NCI-H146 treated with DMSO at 0.1 percent for 48 hours (cell line): ENCODE measurements at regions not wholly inside any gene's neighbourhood (a gene's known extent, or its start where the extent isn't known, plus 50 kb on each side); places are given as distances from the start of the nearest gene placed in this dataset.

ENCODE experiments used
- DNase-seq: peaks from one replicate; lab custom pipeline; 2025; ENCODE audit not compliant: unreplicated experiment; lab: John Stamatoyannopoulos, UW

DNA sequence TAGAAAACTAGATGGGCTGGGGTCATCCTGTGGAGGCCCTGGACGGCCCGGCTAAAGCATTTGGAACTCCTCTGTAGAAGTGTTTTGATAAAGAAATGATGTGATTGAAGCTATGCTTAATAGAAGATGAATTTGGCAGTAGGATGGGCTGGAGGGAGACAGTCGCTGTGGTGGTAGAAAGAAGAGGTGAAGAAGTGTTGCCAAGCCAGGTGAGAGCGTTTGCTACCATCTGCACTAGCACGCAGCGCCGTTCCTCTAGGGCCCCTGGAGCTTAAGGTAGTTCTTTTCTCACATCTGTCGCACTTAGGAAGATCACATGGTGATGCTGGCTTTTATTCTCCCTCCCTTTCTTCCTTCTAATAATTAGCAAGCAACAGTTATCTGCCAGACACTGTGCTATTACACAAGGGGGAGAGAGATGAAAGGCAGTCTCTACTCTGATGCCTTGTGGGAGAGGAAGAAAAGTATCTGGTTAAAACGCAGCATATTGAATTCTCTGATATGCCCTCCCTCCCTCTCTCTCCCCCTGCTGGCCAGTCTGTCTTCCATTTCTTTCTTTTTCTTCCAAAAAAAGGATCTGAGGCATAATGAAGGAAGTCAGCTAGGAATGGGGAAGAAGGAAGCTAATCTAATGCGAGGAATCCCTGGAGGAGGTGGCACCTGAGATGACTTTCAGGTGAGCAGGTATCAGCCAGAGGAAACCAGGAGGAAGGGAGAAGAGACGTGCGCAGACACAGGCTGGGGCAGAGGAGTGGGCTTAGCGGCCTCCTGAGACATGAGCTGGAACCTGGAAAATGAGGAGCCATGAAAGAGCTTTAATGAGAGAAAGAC is 162.3 kb upstream of the KLF14 start:
- no peak for DNase-seq

DNA sequence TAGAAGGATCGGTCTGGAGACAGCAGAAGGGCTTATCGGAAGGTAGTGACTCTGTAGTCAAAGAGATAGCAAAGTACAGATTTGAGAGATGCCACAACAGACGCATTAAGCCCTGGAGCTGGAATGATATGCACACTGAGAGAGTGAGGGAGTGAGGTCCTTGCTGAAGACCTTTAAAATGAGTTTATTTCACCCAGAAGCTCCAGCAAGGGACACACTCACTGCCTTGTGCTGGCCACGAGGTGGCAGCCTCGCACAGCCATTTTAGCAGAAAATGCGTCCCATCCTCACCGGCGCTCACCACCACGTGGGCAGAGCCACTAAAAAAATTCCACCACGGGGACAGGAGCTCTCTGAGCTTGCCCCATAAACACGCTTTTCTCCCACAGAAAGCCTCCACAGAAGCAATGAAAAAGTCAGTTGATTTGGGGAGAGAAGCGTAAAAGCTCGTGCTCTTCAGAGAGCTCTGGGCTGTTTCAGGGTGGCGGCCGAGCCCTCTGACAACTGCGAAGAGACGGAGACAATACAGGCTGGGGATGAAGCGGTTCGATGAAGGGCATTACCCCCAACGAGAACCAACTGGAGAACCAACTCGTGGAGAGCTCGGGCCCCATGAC is 163.0 kb upstream of the KLF14 start:
- no peak for DNase-seq

DNA sequence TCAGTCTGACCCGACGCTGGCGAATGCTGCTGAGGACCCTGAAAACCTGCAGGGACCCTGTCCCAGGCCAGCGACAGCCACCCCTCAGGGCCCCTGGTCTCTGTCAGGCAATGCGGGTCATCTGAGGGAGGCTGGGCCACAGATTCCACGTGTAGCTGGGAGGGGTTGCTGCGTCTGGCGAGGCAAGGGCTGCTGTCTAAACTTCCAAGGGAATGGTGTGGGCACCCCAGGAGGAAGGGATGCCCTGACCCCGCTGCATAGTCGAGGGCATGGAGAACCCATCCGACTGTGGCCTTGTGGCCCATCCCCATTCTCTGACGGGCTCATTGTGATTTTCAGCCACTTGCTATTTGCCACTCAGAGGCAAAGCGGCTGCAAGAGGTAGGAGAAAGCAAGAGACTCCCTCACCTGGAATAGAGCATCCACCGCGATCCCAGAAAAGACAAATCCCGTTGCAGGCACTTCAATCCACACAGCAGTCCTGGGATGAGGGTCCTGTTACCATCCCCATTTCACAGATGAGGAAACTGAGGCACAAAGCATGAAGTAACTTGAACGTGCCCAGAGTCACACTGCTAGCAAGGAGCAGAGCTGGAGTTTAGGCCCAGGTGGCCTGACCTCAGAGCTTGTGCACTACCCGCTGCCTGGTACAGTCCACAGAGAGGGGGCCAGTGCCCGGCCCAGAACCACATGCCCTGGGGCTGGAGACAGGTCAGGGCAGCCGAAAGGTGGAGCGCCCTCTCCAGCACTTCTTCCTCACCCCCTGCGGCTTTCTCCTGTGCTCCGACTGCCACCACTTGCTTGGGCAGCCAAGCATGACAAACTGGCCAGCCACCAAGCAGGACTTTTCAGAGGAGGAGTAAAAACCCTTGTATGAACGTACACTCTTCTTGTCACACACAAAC is 163.8 kb upstream of the KLF14 start:
- no peak for DNase-seq

DNA sequence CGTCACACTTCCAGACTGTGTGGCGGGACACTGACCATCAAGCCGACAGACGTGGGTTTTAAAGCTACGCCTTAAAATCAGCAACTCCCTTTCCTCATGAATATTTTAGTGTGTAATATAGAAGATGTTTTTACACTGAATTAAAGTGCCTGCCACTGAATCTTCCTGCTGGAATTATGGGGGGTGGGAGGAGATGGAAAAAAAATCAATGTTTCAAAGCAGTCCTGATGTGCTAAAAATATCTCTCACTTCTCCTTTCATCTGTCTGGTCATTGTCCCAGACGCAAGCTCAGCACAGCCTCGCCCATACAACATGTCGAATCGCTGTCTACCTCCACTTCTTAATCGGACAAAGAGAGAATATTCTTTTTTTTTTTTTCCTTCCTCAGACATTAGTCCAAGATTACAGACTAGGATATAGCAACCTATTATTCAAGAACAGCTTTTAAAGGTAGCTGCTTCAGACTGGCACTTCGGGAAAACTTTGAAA is 165.1 kb upstream of the KLF14 start:
- no peak for DNase-seq

DNA sequence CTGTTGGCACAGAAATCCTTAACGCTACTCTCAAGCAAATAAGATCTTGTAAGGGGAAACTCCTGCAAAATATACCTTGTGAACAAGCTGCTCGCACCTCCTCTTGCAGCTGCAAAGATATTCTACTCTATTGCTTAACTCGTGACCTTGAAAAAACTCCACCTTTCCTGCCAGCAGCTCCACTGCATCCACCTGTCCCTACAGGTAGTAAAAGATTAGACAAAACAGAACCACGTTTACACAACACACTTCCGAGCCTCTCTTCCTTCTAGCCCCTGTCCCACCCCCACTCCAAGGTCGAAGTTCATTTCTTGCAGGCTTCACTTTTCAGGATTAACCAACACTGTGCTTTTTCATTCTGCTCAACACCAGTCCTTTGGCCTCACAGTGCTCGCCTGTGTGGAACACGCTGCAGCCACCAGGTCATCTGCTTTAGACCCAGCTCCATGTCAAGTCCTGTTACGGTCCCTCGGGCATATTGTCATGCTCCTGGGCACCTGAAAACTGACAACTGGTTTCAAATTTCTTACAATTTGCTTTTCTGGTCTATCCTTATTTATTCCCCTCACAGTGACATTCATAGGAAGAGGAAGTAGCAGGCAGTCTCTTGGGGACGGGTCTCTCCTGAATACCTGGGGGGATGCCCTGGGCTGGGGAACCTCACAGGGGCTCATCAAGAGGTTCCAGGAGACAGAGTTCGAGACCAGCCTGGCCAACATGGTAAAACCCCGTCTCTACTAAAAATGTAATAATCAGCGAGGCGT is 165.8 kb upstream of the KLF14 start:
- no peak for DNase-seq

DNA sequence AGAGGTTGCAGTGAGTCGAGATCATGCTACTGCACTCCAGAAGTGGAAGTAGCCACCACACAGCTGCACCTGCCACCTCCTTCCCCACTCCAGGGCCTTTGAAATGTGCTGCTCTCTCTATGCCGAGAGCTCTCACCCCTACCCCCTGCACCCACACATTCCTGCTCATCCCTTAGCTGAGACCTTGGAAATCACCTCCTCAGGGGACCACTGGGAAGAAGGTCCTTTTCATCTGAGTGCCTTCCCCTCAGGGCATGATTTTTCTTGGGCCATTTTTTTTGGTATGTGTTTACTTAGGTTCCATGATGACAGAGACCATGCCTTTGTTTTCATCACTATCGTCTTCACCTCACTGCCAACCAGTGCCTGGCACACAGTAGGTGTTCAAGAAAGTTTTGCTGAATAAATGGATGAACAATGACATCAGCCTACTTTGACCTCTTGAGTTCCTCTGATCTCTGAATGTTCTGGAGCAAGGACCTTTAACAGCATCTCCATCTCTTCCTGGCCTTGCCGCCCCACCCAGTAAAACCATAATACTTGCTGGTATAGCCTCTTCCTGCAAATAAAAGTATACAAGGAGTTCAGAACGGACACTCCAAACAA is 166.6 kb upstream of the KLF14 start:
- no peak for DNase-seq

DNA sequence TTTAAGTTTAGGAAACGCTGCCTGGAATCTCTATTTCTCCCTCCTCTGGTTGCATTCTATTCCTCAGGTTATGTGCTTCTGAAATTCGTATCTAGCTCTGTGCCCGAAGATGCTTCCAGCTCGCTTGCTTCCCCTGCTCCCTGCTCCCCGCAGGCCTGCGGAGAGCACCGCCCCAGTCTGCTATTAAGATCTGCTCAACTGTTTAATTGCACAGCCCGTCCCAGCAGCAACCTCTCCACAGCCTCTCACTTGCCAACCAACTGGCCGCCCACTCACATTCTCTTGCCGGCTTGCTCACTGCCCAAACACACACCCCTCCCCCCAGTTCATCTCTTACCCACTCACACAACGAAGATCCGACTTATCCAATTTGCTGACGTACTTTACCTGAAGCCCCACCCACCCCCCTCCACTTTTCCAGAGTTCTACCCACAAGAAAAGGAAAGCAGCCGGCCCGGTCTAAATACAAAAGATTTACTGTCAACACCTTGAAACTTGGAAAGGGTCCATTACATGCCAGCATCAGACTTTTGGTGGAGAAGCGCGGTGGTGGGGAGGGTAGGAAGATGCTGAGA is 167.3 kb upstream of the KLF14 start:
- no peak for DNase-seq

DNA sequence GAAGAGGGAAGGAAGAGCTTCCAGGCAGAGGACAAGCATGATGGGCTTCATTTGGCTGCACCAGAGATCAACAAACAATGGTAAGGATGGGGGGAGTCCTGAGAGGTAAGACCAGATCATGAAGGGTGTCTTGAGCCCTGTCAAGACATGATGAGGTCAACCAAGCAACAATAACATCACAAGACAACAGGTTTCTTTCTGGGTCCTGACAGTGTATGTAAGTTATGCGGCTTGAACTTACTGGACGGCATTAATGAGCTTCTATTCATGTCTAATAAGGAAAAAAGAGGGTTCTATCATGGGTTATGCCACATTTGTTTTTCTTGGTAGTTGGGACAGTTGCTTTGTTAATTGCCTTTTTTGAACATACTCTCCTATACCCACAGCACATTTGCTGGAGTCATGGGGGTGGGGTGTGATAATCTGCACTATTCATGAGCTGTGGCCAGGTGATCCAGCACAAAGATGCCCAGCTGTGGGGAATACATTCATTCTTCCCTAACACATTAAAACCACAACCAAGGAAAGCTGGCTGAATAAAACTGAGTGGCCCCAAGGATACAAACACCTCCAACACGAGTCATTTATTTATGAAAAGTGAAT is 168.8 kb upstream of the KLF14 start:
- DNase-seq: no peak

DNA sequence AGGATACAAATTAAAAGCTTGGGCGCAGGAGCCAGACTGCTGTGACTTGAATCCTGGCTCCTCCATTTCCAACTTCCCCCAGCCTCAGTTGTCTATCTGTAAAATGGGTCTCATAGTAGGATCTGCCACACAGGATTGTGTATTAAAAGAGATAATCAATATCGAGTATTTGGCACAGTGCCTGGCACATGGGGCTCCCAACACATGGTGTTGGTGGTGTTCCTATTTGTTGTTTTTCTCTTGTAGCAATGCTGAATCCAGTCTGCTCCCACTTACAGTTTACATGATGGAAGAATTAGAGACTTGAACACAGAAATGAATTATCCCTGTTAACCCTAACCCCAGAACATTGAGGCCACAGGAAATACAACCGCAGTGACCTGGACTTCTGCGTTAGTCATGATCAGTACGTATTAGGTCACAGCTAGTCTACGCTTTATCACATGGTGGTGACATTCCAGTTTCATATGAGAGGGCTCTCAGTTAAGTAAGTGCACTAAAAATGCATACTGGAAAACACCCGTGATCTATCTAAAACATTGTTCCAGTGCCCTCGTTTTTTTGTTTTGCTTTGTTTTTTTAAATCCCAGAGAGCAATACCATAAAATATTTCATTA is 169.5 kb upstream of the KLF14 start:
- DNase-seq: no peak

DNA sequence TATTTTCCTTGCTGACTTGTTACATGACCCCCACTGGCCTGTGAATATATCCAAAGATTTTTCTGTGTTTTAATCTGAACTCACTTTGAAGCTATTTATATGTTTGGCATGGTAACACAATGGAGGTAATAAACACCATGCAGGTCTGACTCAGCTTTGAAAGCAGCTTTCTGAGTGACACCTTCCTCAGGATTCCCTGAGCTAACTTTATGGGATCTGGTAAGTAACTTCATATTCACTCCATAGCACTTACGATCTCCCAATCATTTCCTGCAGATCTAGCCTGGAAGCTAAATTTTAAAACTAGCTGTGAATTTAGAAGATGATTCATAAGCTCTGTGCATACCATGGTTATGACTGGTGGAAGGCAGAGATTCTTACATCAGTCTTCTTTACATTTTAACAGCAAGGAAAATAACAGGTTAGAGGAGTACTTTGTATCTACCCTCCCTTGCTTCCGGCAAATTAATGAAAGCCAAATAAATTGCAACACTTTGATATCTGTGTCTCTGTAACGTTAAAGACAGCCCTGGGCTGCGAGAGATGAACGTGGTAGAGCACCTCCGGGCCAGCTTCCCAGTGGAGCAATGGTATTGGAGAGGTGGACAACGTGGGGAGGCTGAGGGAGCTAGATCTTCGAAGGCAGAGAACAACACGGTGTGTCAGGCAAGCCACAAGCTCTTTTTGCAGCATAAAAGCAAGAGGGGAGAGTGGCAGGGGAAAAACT is 170.2 kb upstream of the KLF14 start:
- DNase-seq: no peak

DNA sequence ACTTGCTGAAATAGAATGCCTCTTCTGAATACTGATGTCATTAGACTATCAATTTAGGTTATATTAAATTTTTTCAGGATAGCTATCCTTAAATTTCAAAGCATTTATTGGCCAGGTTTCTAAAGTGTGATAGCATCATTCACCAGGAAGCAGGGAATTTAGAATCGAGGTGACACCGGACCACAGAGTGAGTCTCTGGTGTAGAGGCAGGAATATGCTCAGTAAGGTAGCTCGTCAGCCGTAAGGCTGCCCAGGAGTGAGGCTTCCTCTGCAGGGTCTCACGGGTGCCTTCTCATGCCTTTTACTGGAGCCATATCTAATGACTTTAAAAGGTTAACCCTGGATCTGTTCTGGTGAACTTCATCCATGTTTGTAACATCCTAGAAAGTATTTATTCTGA is 170.8 kb upstream of the KLF14 start:
- DNase-seq: no peak

DNA sequence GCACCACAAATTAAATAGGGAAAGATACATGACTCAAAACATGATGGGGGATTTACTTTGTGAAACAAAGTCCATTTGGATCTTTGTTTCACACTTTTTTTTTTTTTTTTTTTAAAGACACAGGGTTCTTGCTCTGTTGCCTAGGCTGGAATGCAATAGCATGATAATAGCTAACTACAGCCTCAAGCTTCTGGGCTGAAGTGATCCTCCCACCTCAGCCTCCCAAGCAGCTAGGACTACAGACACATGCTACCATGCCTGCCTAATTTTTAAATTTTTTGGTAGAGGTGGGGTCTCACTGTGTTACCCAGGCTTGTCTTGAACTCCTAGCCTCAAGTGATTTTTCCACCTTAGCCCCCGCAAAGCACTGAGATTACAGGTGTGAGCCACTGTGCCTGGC is 172.6 kb upstream of the KLF14 start:
- DNase-seq: no peak

DNA sequence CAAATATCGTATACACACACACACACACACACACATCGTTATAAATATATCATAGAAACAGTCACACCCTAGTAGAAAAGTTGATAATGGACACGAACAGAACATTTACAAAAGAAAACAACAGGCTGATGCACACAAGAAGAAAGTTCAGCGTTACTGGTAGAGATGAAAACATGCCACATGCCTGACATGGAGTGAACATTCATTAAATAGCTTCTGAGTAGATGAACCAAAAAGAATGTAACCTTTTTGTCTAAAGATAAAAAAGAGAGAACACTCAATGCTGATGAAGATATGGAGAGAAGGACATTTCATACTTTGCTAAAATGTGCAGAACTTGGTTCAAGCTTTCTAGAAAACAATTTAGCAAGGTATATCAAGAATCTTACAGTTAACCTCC is 173.4 kb upstream of the KLF14 start:
- no peak for DNase-seq

DNA sequence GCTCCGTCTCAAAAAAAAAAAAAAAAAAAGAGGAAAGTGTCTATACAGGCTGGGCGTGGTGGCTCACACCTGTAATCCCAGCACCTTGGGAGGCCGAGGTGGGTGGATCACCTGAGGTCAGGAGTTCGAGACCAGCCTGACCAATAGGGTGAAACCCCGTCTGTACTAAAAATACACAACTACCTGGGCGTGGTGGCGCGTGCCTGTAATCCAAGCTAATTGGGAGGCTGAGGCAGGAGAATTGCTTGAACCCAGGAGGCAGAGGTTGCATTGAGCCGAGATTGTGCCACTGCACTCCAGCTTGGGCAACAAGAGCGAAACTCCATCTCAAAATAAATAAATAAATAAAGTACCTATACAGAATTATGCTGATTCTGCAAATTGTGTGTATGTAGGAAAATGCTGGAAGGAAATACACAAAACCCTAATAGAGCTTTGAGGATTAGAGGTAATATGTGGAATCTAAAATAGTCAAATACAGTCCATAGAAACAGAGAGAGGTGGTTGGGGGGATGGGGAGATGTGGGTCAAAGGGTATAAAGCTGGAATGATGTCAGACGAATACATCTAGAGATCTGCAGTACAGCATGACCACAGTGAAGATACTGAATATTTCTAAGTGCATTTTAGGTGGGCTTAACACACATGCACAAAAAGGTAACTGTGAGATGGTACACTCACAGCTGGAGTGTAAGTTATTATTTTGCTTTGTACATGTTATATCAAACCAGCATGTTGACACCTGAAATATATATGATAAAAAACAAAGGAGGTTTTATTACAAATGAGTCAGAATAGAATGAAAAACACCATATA is 174.5 kb upstream of the KLF14 start:
- no peak for DNase-seq

DNA sequence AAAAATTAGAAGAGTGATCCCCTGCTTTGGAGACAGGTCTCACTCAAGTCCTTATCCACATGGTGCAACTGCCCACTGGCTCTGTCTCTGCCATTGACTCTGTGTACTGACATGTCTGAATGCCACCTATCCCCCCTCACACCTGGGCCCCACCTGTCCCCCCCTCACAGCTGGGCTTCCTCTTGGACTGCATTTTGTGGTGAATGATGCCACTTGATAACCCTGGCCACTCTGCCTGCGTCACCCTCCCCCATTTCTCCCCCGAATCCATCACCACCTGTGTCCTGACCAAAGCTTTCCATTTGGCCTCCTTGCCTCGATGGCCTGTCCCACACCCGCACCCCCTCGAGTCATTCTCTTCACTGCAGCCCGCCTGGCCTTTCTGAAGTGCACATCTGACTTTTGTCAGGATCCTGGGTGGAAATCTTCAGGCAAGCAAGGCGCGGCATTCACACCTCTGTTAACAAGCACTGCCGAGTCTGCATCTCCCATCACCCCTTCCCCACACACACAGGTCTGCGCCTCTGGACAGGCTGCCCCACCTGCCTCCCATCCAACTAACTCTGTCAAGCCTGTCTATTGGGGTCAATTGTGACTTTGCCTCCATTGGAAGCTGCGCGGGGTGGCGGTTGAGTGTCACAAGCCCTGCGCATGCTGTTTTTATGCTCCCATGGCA is 175.3 kb upstream of the KLF14 start:
- no peak for DNase-seq

DNA sequence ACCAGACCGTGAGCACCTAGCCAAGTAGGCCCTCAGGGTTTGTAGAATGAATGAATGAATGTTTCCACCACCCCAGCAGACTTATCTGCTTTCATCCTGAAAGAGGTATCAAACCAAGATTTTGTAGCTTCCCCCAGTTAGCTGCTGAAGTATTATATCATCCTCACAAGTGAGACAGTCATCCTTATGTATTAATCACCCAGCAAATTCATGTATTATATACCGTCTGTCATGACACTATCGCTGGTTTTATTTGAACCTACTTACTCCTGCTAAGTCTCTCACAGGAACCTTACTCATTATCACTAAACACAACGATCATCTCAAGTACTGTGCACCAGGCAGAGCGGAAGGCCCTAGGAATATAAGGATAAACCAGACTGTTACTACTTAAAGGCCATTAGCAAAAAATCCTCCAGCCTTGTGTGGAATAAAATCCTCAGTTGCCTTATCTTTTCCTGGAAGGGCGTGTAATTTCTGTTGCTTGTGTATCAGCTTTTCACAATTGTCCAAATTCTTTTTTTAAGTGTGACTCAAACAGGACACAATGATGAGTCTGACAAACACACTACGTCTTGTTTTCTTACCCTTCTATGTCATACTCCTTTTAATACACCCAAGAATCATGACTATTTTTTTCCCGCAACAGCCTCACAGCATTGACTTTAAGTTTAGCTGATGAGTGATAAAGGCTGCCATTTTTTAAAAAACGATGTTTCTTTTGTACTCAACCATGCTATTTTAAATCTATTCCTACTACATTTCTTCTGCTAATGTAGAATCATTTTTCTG is 176.1 kb upstream of the KLF14 start:
- no peak for DNase-seq
